HEK293 (cell line): ENCODE measurements at regions not wholly inside any gene's neighbourhood (a gene's known extent, or its start where the extent isn't known, plus 50 kb on each side); places are given as distances from the start of the nearest gene placed in this dataset.

ENCODE experiments used
- CTCF ChIA-PET: fragments of 350-600 bp; formaldehyde crosslinking; extraction: SDS; loops from one replicate; lab custom pipeline; 2021; ENCODE audit warnings: antibody characterized with exemption; lab: Yijun Ruan, JAX
- POLR2A ChIA-PET: fragments of 300-600 bp; formaldehyde crosslinking; extraction: SDS; loops from one replicate; lab custom pipeline; 2020; ENCODE audit warnings: antibody characterized with exemption, inconsistent platforms; lab: Yijun Ruan, JAX
- H3K27ac ChIP-seq: fragments of 200-500 bp; sonication (Bioruptor generic); 2 replicates; pipeline ENCODE4 v1.5.1; 2014; ENCODE audit warnings: low read depth, low read length, control low read depth, inconsistent platforms; ENCODE audit errors: extremely low read depth
- H3K36me3 ChIP-seq, 2 experiments: fragments of 200-500 bp in 1 of 2; sonication (Bioruptor generic) in 1 of 2; 1 replicate in 1 of 2; 2 replicates in 1 of 2; pipeline ENCODE4 v1.5.1; 2014 to 2017; ENCODE audit warnings: inconsistent platforms in 2 of 2, low read length in 2 of 2; ENCODE audit not compliant: control insufficient read depth in 2 of 2, insufficient read depth in 1 of 2
- H3K4me1 ChIP-seq: fragments of 200-500 bp; sonication (Bioruptor generic); 2 replicates; pipeline ENCODE4 v1.5.1; 2014; ENCODE audit warnings: mild to moderate bottlenecking, low read length, inconsistent platforms; ENCODE audit not compliant: control insufficient read depth, insufficient read depth
- H3K4me3 ChIP-seq: 2 replicates; pipeline ENCODE4 v1.5.1; 2011; ENCODE audit warnings: low read depth, mild to moderate bottlenecking, control low read depth, low read length, moderate library complexity
- H3K9me3 ChIP-seq: fragments of 200-500 bp; sonication (Bioruptor generic); 2 replicates; pipeline ENCODE4 v1.5.1; 2014; ENCODE audit warnings: low read depth, low read length, inconsistent platforms; ENCODE audit not compliant: control insufficient read depth, insufficient read depth
- BCL6B ChIP-seq: fragments of 450-650 bp; formaldehyde crosslinking; IDR thresholded peaks from 2 replicates; pipeline ENCODE4 v1.5.1; 2017; ENCODE audit warnings: missing biosample characterization, missing genetic modification characterization
- KLF10 ChIP-seq: fragments of 450-650 bp; IDR thresholded peaks from 2 replicates; pipeline ENCODE4 v1.5.1; 2018; ENCODE audit warnings: missing biosample characterization, mild to moderate bottlenecking, missing genetic modification characterization
- PRDM4 ChIP-seq: fragments of 450-650 bp; formaldehyde crosslinking; IDR thresholded peaks from 2 replicates; pipeline ENCODE4 v1.5.1; 2017; ENCODE audit warnings: missing biosample characterization, missing genetic modification characterization
- ZBTB48 ChIP-seq: fragments of 450-650 bp; formaldehyde crosslinking; IDR thresholded peaks from 2 replicates; pipeline ENCODE4 v1.5.1; 2016; ENCODE audit warnings: missing biosample characterization, missing genetic modification characterization
- ZNF223 ChIP-seq: fragments of 450-650 bp; formaldehyde crosslinking; IDR thresholded peaks from 2 replicates; pipeline ENCODE4 v1.5.1; 2016; ENCODE audit warnings: missing biosample characterization, missing genetic modification characterization
- ZNF248 ChIP-seq: fragments of 450-650 bp; formaldehyde crosslinking; IDR thresholded peaks from 2 replicates; pipeline ENCODE4 v1.5.1; 2017; ENCODE audit warnings: missing biosample characterization, missing genetic modification characterization
- ZNF324 ChIP-seq: fragments of 450-650 bp; formaldehyde crosslinking; IDR thresholded peaks from 2 replicates; pipeline ENCODE4 v1.5.1; 2016; ENCODE audit warnings: missing biosample characterization, missing genetic modification characterization
- ZNF473 ChIP-seq: fragments of 450-650 bp; formaldehyde crosslinking; IDR thresholded peaks from 2 replicates; pipeline ENCODE4 v1.5.1; 2017; ENCODE audit warnings: missing biosample characterization, missing genetic modification characterization
- ZNF561 ChIP-seq: fragments of 450-650 bp; IDR thresholded peaks from 2 replicates; pipeline ENCODE4 v1.5.1; 2018; ENCODE audit warnings: missing biosample characterization, missing genetic modification characterization, borderline replicate concordance
- ZNF660 ChIP-seq: fragments of 450-650 bp; IDR thresholded peaks from 2 replicates; pipeline ENCODE4 v1.5.1; 2018; ENCODE audit warnings: missing biosample characterization, mild to moderate bottlenecking, missing genetic modification characterization
- ZNF692 ChIP-seq: fragments of 450-650 bp; formaldehyde crosslinking; IDR thresholded peaks from 2 replicates; pipeline ENCODE4 v1.5.1; 2016; ENCODE audit warnings: missing biosample characterization, missing genetic modification characterization
- ZNF747 ChIP-seq: fragments of 450-650 bp; formaldehyde crosslinking; IDR thresholded peaks from 2 replicates; pipeline ENCODE4 v1.5.1; 2016; ENCODE audit warnings: missing biosample characterization, missing genetic modification characterization
- ZNF791 ChIP-seq: fragments of 450-650 bp; formaldehyde crosslinking; IDR thresholded peaks from 2 replicates; pipeline ENCODE4 v1.5.1; 2016; ENCODE audit warnings: missing biosample characterization, missing genetic modification characterization
- ZNF837 ChIP-seq: fragments of 450-650 bp; formaldehyde crosslinking; IDR thresholded peaks from 2 replicates; pipeline ENCODE4 v1.5.1; 2016; ENCODE audit warnings: missing biosample characterization, missing genetic modification characterization
- TF ChIP-seq, protein P1 (sequence below): fragments of 450-650 bp; formaldehyde crosslinking; conservative IDR thresholded peaks from 2 replicates; pipeline ENCODE4 v1.5.1; 2016; ENCODE audit warnings: low read depth, missing biosample characterization, missing genetic modification characterization
- TF ChIP-seq, protein P2 (sequence below): fragments of 450-650 bp; formaldehyde crosslinking; IDR thresholded peaks from 2 replicates; pipeline ENCODE4 v1.5.1; 2016; ENCODE audit warnings: missing biosample characterization, missing genetic modification characterization
- TF ChIP-seq, protein P3 (sequence below): fragments of 450-650 bp; formaldehyde crosslinking; IDR thresholded peaks from 2 replicates; pipeline ENCODE4 v1.5.1; 2016; ENCODE audit warnings: missing biosample characterization, missing genetic modification characterization
- TF ChIP-seq, protein P4 (sequence below): IDR thresholded peaks from 2 replicates; pipeline ENCODE4 v1.6.1; 2011; ENCODE audit warnings: mild to moderate bottlenecking, low read depth, low read length, borderline replicate concordance
- TF ChIP-seq, protein P5 (sequence below): fragments of 450-650 bp; formaldehyde crosslinking; IDR thresholded peaks from 2 replicates; pipeline ENCODE4 v1.5.1; 2016; ENCODE audit warnings: missing biosample characterization, missing genetic modification characterization, low read depth

DNA sequence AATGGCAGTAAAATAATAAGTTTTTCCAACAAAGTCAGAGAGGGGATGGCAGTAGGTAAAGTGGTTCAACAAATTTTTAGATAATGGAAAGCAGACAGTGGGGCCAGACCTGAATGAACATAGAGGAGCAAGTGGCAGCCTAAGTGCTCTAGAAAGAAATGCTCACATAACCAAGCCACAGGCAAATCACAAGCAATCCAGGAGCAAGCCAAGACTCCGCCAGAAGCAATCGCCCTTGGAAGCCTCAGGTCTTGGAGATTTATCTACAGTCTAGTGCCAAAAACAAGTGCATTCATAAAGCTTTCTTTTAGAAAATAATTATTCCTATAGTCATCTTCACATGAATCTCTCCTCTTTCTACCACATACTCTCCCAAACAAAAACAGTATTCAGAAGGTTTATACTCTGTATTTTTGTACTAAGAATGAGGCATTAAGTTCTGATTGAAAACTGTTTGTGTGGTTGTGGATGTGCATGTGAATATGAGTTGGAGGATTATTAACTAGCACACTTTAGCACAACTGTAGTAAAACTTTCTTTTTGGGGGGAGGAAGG is 375.5 kb downstream of the CDH9 start (continued):
- TF ChIP-seq ZNF660 (no peak), ZBTB48 (tag by site-specific recombination) (no peak), KLF10 (tag by site-specific recombination) (no peak)

DNA sequence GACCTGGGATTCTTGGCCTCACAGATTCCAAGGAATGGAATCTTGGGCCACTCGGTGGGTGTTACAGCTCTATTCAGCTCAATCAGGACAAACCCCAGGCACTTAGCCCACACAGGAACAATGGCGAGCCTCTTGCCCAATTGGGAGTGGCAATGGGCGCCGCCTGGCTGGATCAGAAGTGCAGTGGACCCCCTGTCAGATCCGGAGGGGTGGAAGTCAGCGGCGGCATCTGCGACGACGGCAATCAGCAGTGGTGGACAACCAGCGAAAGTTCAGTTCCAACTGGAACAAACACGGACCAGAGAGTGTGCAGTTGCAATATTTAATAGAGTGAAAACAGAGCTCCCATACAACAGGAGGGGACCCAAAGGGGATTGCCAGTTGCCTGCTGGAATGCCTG is 378.3 kb downstream of the CDH9 start:
- no peaks in the 10 kb centered on the region for H3K36me3 ChIP-seq
- CTCF ChIA-PET: no interaction called here
- H3K9me3 ChIP-seq: no peaks in the 10 kb centered on the region
- POLR2A ChIA-PET: no interaction called here
- H3K4me1 ChIP-seq: no peaks in the 10 kb centered on the region
- no peak overlapping the region for H3K27ac ChIP-seq
- H3K4me3 ChIP-seq: no peak overlapping the region
- no peak for TF ChIP-seq ZNF692 (tag by site-specific recombination)
- TF ChIP-seq, protein P1, sequence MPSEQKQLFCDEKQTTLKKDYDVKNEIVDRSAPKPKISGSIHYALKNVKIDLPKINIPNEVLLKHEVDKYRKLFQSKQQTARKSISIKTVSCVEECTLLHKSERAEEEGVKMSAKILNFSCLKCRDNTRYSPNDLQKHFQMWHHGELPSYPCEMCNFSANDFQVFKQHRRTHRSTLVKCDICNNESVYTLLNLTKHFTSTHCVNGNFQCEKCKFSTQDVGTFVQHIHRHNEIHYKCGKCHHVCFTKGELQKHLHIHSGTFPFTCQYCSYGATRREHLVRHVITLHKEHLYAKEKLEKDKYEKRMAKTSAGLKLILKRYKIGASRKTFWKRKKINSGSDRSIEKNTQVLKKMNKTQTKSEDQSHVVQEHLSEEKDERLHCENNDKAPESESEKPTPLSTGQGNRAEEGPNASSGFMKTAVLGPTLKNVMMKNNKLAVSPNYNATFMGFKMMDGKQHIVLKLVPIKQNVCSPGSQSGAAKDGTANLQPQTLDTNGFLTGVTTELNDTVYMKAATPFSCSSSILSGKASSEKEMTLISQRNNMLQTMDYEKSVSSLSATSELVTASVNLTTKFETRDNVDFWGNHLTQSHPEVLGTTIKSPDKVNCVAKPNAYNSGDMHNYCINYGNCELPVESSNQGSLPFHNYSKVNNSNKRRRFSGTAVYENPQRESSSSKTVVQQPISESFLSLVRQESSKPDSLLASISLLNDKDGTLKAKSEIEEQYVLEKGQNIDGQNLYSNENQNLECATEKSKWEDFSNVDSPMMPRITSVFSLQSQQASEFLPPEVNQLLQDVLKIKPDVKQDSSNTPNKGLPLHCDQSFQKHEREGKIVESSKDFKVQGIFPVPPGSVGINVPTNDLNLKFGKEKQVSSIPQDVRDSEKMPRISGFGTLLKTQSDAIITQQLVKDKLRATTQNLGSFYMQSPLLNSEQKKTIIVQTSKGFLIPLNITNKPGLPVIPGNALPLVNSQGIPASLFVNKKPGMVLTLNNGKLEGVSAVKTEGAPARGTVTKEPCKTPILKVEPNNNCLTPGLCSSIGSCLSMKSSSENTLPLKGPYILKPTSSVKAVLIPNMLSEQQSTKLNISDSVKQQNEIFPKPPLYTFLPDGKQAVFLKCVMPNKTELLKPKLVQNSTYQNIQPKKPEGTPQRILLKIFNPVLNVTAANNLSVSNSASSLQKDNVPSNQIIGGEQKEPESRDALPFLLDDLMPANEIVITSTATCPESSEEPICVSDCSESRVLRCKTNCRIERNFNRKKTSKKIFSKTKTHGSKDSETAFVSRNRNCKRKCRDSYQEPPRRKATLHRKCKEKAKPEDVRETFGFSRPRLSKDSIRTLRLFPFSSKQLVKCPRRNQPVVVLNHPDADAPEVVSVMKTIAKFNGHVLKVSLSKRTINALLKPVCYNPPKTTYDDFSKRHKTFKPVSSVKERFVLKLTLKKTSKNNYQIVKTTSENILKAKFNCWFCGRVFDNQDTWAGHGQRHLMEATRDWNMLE (tag by site-specific recombination): no peak
- no peak for TF ChIP-seq BCL6B (tag by site-specific recombination)
- TF ChIP-seq, protein P2, sequence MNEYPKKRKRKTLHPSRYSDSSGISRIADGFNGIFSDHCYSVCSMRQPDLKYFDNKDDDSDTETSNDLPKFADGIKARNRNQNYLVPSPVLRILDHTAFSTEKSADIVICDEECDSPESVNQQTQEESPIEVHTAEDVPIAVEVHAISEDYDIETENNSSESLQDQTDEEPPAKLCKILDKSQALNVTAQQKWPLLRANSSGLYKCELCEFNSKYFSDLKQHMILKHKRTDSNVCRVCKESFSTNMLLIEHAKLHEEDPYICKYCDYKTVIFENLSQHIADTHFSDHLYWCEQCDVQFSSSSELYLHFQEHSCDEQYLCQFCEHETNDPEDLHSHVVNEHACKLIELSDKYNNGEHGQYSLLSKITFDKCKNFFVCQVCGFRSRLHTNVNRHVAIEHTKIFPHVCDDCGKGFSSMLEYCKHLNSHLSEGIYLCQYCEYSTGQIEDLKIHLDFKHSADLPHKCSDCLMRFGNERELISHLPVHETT: no peak
- TF ChIP-seq, protein P3, sequence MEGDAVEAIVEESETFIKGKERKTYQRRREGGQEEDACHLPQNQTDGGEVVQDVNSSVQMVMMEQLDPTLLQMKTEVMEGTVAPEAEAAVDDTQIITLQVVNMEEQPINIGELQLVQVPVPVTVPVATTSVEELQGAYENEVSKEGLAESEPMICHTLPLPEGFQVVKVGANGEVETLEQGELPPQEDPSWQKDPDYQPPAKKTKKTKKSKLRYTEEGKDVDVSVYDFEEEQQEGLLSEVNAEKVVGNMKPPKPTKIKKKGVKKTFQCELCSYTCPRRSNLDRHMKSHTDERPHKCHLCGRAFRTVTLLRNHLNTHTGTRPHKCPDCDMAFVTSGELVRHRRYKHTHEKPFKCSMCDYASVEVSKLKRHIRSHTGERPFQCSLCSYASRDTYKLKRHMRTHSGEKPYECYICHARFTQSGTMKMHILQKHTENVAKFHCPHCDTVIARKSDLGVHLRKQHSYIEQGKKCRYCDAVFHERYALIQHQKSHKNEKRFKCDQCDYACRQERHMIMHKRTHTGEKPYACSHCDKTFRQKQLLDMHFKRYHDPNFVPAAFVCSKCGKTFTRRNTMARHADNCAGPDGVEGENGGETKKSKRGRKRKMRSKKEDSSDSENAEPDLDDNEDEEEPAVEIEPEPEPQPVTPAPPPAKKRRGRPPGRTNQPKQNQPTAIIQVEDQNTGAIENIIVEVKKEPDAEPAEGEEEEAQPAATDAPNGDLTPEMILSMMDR: no peak
- TF ChIP-seq, protein P4, sequence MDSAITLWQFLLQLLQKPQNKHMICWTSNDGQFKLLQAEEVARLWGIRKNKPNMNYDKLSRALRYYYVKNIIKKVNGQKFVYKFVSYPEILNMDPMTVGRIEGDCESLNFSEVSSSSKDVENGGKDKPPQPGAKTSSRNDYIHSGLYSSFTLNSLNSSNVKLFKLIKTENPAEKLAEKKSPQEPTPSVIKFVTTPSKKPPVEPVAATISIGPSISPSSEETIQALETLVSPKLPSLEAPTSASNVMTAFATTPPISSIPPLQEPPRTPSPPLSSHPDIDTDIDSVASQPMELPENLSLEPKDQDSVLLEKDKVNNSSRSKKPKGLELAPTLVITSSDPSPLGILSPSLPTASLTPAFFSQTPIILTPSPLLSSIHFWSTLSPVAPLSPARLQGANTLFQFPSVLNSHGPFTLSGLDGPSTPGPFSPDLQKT: no peak
- TF ChIP-seq ZNF248 (tag by site-specific recombination): no peak
- no peak for TF ChIP-seq ZNF223 (tag by site-specific recombination)
- TF ChIP-seq ZNF837: no peak
- no peak for TF ChIP-seq ZNF561 (tag by site-specific recombination)
- TF ChIP-seq ZNF747 (tag by site-specific recombination): no peak
- no peak for TF ChIP-seq ZNF324
- TF ChIP-seq, protein P5, sequence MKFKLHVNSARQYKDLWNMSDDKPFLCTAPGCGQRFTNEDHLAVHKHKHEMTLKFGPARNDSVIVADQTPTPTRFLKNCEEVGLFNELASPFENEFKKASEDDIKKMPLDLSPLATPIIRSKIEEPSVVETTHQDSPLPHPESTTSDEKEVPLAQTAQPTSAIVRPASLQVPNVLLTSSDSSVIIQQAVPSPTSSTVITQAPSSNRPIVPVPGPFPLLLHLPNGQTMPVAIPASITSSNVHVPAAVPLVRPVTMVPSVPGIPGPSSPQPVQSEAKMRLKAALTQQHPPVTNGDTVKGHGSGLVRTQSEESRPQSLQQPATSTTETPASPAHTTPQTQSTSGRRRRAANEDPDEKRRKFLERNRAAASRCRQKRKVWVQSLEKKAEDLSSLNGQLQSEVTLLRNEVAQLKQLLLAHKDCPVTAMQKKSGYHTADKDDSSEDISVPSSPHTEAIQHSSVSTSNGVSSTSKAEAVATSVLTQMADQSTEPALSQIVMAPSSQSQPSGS (tag by site-specific recombination): no peak
- TF ChIP-seq ZNF473 (tag by site-specific recombination): no peak
- TF ChIP-seq PRDM4 (tag by site-specific recombination): no peak
- no peak for TF ChIP-seq ZNF791 (tag by site-specific recombination)
